ENCODE measurements at regions not wholly inside any gene's neighbourhood (a gene's known extent, or its start where the extent isn't known, plus 50 kb on each side); places are given as distances from the start of the nearest gene placed in this dataset.

DNA sequence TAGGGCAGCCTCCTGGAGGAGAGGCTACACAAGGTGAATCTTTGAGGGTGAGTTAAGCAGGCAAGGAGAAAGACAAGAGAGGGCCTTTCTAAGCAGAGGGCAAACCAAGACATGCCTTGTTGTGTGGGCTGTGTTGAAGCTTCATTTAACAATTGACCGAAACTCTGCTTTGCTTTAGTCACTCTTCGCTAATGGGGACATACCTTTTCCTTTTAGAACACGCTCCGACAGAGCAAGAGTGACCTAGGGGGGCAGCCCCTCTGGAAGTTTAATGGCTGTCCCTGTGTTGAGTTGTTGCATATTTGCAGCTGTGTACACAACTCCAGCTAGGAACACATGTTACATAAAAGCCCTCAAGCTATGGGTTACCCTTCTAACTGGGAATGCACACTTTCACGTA lies 218.1 kb upstream of the WWC1 start:
- TF ChIP-seq, protein P1, sequence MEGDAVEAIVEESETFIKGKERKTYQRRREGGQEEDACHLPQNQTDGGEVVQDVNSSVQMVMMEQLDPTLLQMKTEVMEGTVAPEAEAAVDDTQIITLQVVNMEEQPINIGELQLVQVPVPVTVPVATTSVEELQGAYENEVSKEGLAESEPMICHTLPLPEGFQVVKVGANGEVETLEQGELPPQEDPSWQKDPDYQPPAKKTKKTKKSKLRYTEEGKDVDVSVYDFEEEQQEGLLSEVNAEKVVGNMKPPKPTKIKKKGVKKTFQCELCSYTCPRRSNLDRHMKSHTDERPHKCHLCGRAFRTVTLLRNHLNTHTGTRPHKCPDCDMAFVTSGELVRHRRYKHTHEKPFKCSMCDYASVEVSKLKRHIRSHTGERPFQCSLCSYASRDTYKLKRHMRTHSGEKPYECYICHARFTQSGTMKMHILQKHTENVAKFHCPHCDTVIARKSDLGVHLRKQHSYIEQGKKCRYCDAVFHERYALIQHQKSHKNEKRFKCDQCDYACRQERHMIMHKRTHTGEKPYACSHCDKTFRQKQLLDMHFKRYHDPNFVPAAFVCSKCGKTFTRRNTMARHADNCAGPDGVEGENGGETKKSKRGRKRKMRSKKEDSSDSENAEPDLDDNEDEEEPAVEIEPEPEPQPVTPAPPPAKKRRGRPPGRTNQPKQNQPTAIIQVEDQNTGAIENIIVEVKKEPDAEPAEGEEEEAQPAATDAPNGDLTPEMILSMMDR (conservative IDR thresholded peaks at IDR 0.05; ENCODE audit: low read length) = no peak
- no peak for TF ChIP-seq EZH2phosphoT487 (IDR thresholded peaks at IDR 0.05; ENCODE audit: borderline replicate concordance, low read depth, low read length)
